ENCODE measurements at regions not wholly inside any gene's neighbourhood (a gene's known extent, or its start where the extent isn't known, plus 50 kb on each side); places are given as distances from the start of the nearest gene placed in this dataset.

GRCh38 chr12:124514996-124515932, 52.1 kb downstream of the NCOR2 start:
- Histone ChIP-seq H3K4me3 (no peak overlapping the region), H3K27me3 (ENCODE audit: control insufficient read depth in 3 of 3, insufficient read depth in 3 of 3, low read length in 2 of 3) (no peaks in the 10 kb centered on the region), H3K4me1 (ENCODE audit: control insufficient read depth in 5 of 5, insufficient read depth in 5 of 5, low read length in 5 of 5) (peaks cover 29 to 56% (median 52%) of the 10 kb centered on the region in 5 donors), H3K9ac (ENCODE audit: insufficient read depth in 1 of 2, low read length in 2 of 2) (peak overlapping the region in 1 of 2 donors; percentile 8), H3K27ac (ENCODE audit: low read depth in 1 of 2, low read length in 1 of 2) (peak overlapping the region in 1 of 2 donors; percentile 54), H3K9me3 (ENCODE audit: control insufficient read depth in 4 of 4, insufficient read depth in 3 of 4, low read length in 3 of 4) (no peaks in the 10 kb centered on the region), H3K36me3 (ENCODE audit: control insufficient read depth in 4 of 4, insufficient read depth in 4 of 4, low read length in 4 of 4) (peaks cover 0 to 10% (median 6%) of the 10 kb centered on the region in 4 donors)
- DNase-seq (no peak), ATAC-seq (ENCODE audit: insufficient read depth, low FRiP score) (no peak)
- no peak for TF ChIP-seq CTCF (IDR thresholded peaks at IDR 0.05; ENCODE audit: control extremely low read depth, extremely low read depth)
- 92% methylated on average over 19 of the region's 19 CpGs for WGBS, 2 donors

GRCh38 chr12:124514145-124514995, 53.0 kb downstream of the NCOR2 start:
- peak overlapping the region in 1 of 2 donors; percentile 78 for H3K27ac ChIP-seq (ENCODE audit: low read depth in 1 of 2, low read length in 1 of 2)
- DNase-seq (no peak), ATAC-seq (ENCODE audit: insufficient read depth, low FRiP score) (no peak)
- H3K9ac ChIP-seq (ENCODE audit: insufficient read depth in 1 of 2, low read length in 2 of 2), result no peak overlapping the region
- no peak for TF ChIP-seq CTCF (IDR thresholded peaks at IDR 0.05; ENCODE audit: control extremely low read depth, extremely low read depth)
- peaks cover 0 to 10% (median 6%) of the 10 kb centered on the region in 4 donors for H3K36me3 ChIP-seq (ENCODE audit: control insufficient read depth in 4 of 4, insufficient read depth in 4 of 4, low read length in 4 of 4)
- peaks cover 27 to 55% (median 51%) of the 10 kb centered on the region in 5 donors for H3K4me1 ChIP-seq (ENCODE audit: control insufficient read depth in 5 of 5, insufficient read depth in 5 of 5, low read length in 5 of 5)
- 93 to 94% methylated on average over 12 of the region's 12 CpGs for WGBS, 2 donors
- H3K27me3 ChIP-seq (ENCODE audit: control insufficient read depth in 3 of 3, insufficient read depth in 3 of 3, low read length in 2 of 3), result no peaks in the 10 kb centered on the region
- no peak overlapping the region for H3K4me3 ChIP-seq
- H3K9me3 ChIP-seq (ENCODE audit: control insufficient read depth in 4 of 4, insufficient read depth in 3 of 4, low read length in 3 of 4), result no peaks in the 10 kb centered on the region

- peak overlapping the region in 1 of 2 donors; percentile 18 for H3K9ac ChIP-seq (ENCODE audit: insufficient read depth in 1 of 2, low read length in 2 of 2)
- TF ChIP-seq CTCF (IDR thresholded peaks at IDR 0.05; ENCODE audit: control extremely low read depth, extremely low read depth), result no peak
- H3K4me3 ChIP-seq, result no peak overlapping the region
- no peaks in the 10 kb centered on the region for H3K27me3 ChIP-seq (ENCODE audit: control insufficient read depth in 3 of 3, insufficient read depth in 3 of 3, low read length in 2 of 3)
- WGBS, 2 donors, result 81 to 87% methylated on average over 7 of the region's 7 CpGs
- H3K27ac ChIP-seq (ENCODE audit: low read depth in 1 of 2, low read length in 1 of 2), result peak overlapping the region; percentile 47 to 78
- H3K4me1 ChIP-seq (ENCODE audit: control insufficient read depth in 5 of 5, insufficient read depth in 5 of 5, low read length in 5 of 5), result peaks cover 21 to 57% (median 47%) of the 10 kb centered on the region in 5 donors
- no peaks in the 10 kb centered on the region for H3K9me3 ChIP-seq (ENCODE audit: control insufficient read depth in 4 of 4, insufficient read depth in 3 of 4, low read length in 3 of 4)
- ATAC-seq (ENCODE audit: insufficient read depth, low FRiP score) (no peak), DNase-seq (no peak)
- peaks cover 0 to 10% (median 6%) of the 10 kb centered on the region in 4 donors for H3K36me3 ChIP-seq (ENCODE audit: control insufficient read depth in 4 of 4, insufficient read depth in 4 of 4, low read length in 4 of 4)
Observed at GRCh38 chr12:124513297-124513867, 54.0 kb downstream of the NCOR2 start.
